Sigmoid colon (tissue), 6 donors: ENCODE measurements at regions not wholly inside any gene's neighbourhood (a gene's known extent, or its start where the extent isn't known, plus 50 kb on each side); places are given as distances from the start of the nearest gene placed in this dataset.

Source experiments
- DNase-seq: peaks from one replicate; pipeline ENCODE4 v3.0.0-alpha.2; 2019
- H3K27ac ChIP-seq, 4 donors: fragments of 200-600 bp; sonication (generic); one replicate each; pipeline ENCODE4 v1.5.1; 2016 to 2019; ENCODE audit warnings: mild to moderate bottlenecking in 1 of 4
- H3K27me3 ChIP-seq, 3 donors: fragments of 200-600 bp; sonication (generic); one replicate each; pipeline ENCODE4 v1.5.1; 2019; ENCODE audit warnings: mild to moderate bottlenecking in 1 of 3
- H3K36me3 ChIP-seq, 4 donors: fragments of 200-600 bp; sonication (generic); one replicate each; pipeline ENCODE4 v1.5.1; 2016 to 2019
- H3K4me1 ChIP-seq, 4 donors: fragments of 200-600 bp; sonication (generic); one replicate each; pipeline ENCODE4 v1.5.1; 2017 to 2019
- H3K4me3 ChIP-seq, 4 donors: fragments of 200-600 bp; sonication (generic); one replicate each; pipeline ENCODE4 v1.5.1; 2017 to 2019; ENCODE audit warnings: mild to moderate bottlenecking in 2 of 4, moderate library complexity in 1 of 4
- H3K9me3 ChIP-seq, 4 donors: fragments of 200-600 bp in 3 of 4; sonication (generic) in 3 of 4; one replicate each; pipeline versions ENCODE4 v1.5.1 to v1.6.1; 2013 to 2019
- CTCF ChIP-seq, 4 experiments: fragments of 450-650 bp in 3 of 4; fragments of 200-600 bp in 1 of 4; IDR thresholded peaks; one replicate each; pipeline ENCODE4 v1.5.1; 2016 to 2019; ENCODE audit warnings: antibody characterized with exemption in 4 of 4, mild to moderate bottlenecking in 3 of 4, moderate library complexity in 2 of 4
- EP300 ChIP-seq, 4 donors: sonication (generic); formaldehyde crosslinking; IDR thresholded peaks; one replicate each; pipeline ENCODE4 v1.6.1; 2017; ENCODE audit warnings: antibody characterized with exemption in 4 of 4
- POLR2A ChIP-seq, 2 donors: fragments of 450-650 bp; IDR thresholded peaks; one replicate each; pipeline ENCODE4 v1.6.1; 2016; ENCODE audit warnings: antibody characterized with exemption in 2 of 2, mild to moderate bottlenecking in 2 of 2, moderate library complexity in 2 of 2
- POLR2AphosphoS5 ChIP-seq, 4 donors: sonication (generic); formaldehyde crosslinking; IDR thresholded peaks; one replicate each; pipeline ENCODE4 v1.6.1; 2017; ENCODE audit warnings: antibody characterized with exemption in 4 of 4
- WGBS, 2 donors: extraction: QIAGEN DNeasy Blood & Tissue Kit; methylation state at CpG; one replicate each; pipeline ENCODE4 v1.1.7; 2013; 5-methylcytosine and 5-hydroxymethylcytosine counted together
- intact Hi-C: fragments of 100-400 bp; cut with DNase I; formaldehyde crosslinking; loops from one replicate; pipeline ENCODE4 v1.15.1; 2023
- donor health status: healthy with polysubstance abuse.
- donor health status: healthy.

GRCh38 chr2:123912171-123912570 is 112.9 kb upstream of the CNTNAP5 start:
- Histone ChIP-seq H3K4me1 (peaks cover 0 to 12% (median 0%) of the 10 kb centered on the region in 4 donors), H3K9me3 (no peaks in the 10 kb centered on the region), H3K27me3 (no peaks in the 10 kb centered on the region), H3K36me3 (no peaks in the 10 kb centered on the region), H3K4me3 (no peak overlapping the region), H3K27ac (no peak overlapping the region)
- DNase-seq, result no peak
- TF ChIP-seq POLR2AphosphoS5 (IDR thresholded peaks at IDR 0.05), result no peak
- TF ChIP-seq CTCF (IDR thresholded peaks at IDR 0.05), result no peak
- TF ChIP-seq POLR2A (IDR thresholded peaks at IDR 0.05), result no peak
- no peak for TF ChIP-seq EP300 (IDR thresholded peaks at IDR 0.05)
- intact Hi-C loops, result no loop called here
- 52 to 68% methylated on average over 4 of the region's 4 CpGs for WGBS, 2 donors

- TF ChIP-seq CTCF (IDR thresholded peaks at IDR 0.05) (no peak), EP300 (IDR thresholded peaks at IDR 0.05) (no peak), POLR2AphosphoS5 (IDR thresholded peaks at IDR 0.05) (no peak), POLR2A (IDR thresholded peaks at IDR 0.05) (no peak)
- Histone ChIP-seq H3K27me3 (no peaks in the 10 kb centered on the region), H3K4me1 (peaks cover 0 to 4% (median 0%) of the 10 kb centered on the region in 4 donors), H3K27ac (no peak overlapping the region), H3K36me3 (no peaks in the 10 kb centered on the region), H3K4me3 (no peak overlapping the region), H3K9me3 (no peaks in the 10 kb centered on the region)
- WGBS, 2 donors, result 36 to 68% methylated on average over 8 of the region's 8 CpGs
- no peak for DNase-seq
- intact Hi-C loops, result no loop called here
Observed at GRCh38 chr2:123913143-123913735, 111.8 kb upstream of the CNTNAP5 start.

DNA sequence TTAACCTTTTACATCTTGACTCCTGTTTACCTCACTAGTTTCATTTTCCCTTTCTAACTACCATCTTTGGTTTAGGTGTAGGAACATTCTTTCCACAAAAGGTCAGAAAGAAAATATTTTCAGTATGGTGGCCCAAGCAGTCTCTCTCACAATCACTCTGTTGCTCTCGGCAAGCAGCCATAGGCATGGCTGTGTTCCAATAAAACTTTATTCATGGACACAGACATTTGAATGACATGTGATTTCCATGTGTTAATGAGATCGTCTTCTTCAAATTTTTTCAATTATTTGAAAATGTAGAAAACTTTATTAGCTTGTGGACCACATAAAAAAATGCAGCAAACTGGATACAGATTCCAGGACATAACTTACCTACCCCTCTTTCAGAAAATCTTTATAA is 109.7 kb upstream of the CNTNAP5 start:
- 86 to 87% methylated on average over 2 of the region's 2 CpGs for WGBS, 2 donors
- H3K4me1 ChIP-seq, result peaks cover 0 to 4% (median 0%) of the 10 kb centered on the region in 4 donors
- no peak overlapping the region for H3K27ac ChIP-seq
- H3K36me3 ChIP-seq, result no peaks in the 10 kb centered on the region
- TF ChIP-seq POLR2A (IDR thresholded peaks at IDR 0.05) (no peak), CTCF (IDR thresholded peaks at IDR 0.05) (no peak), POLR2AphosphoS5 (IDR thresholded peaks at IDR 0.05) (no peak), EP300 (IDR thresholded peaks at IDR 0.05) (no peak)
- intact Hi-C loops, result no loop called here
- H3K4me3 ChIP-seq, result no peak overlapping the region
- no peaks in the 10 kb centered on the region for H3K9me3 ChIP-seq
- H3K27me3 ChIP-seq, result no peaks in the 10 kb centered on the region
- no peak for DNase-seq

DNA sequence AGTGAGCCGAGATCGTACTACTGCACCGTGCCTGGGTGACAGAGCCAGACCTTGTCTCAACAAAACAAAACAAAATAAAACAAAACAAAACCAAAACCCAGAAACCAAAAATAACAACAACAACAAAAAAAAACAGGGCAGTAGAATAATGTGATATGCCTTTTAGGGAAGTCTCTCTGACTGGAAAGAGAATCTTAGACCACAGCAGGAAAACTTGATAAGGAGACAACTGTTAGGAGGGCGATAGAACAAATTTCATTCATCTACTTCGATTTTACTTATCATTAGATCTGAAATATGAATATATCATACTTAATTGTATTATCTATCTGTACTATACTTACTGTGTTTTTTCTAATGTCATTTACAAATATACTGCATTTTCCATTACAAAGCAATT is 109.0 kb upstream of the CNTNAP5 start:
- intact Hi-C loops, result no loop called here

GRCh38 chr2:123916531-123916930 is 108.6 kb upstream of the CNTNAP5 start:
- H3K4me3 ChIP-seq, result no peak overlapping the region
- WGBS, 2 donors, result 26 to 63% methylated on average over 1 of the region's 1 CpG
- no peaks in the 10 kb centered on the region for H3K36me3 ChIP-seq
- no peaks in the 10 kb centered on the region for H3K27me3 ChIP-seq
- H3K27ac ChIP-seq, result no peak overlapping the region
- peaks cover 0 to 4% (median 0%) of the 10 kb centered on the region in 4 donors for H3K4me1 ChIP-seq
- no peak for DNase-seq
- intact Hi-C loops, result no loop called here
- no peaks in the 10 kb centered on the region for H3K9me3 ChIP-seq
- no peak for TF ChIP-seq EP300 (IDR thresholded peaks at IDR 0.05)
- no peak for TF ChIP-seq CTCF (IDR thresholded peaks at IDR 0.05)

More for the DNA sequence above, 109.0 kb upstream of the CNTNAP5 start:
- no peak for TF ChIP-seq POLR2A (IDR thresholded peaks at IDR 0.05)
- TF ChIP-seq EP300 (IDR thresholded peaks at IDR 0.05), result no peak
- Histone ChIP-seq H3K4me3 (no peak overlapping the region), H3K27ac (no peak overlapping the region), H3K36me3 (no peaks in the 10 kb centered on the region), H3K27me3 (no peaks in the 10 kb centered on the region), H3K4me1 (peaks cover 0 to 4% (median 0%) of the 10 kb centered on the region in 4 donors), H3K9me3 (no peaks in the 10 kb centered on the region)
- DNase-seq, result no peak
- WGBS, 2 donors, result 71 to 82% methylated on average over 5 of the region's 5 CpGs
